LoVo (cell line): ENCODE measurements at regions not wholly inside any gene's neighbourhood (a gene's known extent, or its start where the extent isn't known, plus 50 kb on each side); places are given as distances from the start of the nearest gene placed in this dataset.
"Not testable (repeated sequence)": the region's sequence is repeated elsewhere in the genome, so short reads cannot be mapped to it uniquely, and the experiment has no call there.

Experiments
- DNase-seq: peaks from one replicate; pipeline ENCODE4 v3.0.0-alpha.2; 2016; ENCODE audit warnings: low spot score

DNA sequence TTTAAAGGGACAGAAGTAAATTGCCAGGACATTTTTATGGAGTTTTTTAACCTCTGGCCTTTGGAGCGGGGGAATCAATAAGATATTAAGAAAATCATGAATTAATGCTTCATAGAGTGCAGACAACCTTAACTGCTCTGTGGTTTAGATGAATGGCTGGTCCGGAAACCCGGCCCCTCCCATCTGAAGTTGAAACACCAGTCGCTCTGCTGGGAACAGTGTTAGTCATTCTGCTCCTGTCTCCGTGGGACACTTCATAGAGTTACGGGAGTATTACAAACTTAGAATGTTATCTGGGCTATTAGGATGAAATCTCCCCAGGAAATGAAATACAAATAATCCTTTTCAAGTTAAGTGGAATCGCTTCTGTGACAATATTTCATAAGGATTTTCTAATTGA, 110.1 kb upstream of the IRX2 start:
- DNase-seq: no peak

DNA sequence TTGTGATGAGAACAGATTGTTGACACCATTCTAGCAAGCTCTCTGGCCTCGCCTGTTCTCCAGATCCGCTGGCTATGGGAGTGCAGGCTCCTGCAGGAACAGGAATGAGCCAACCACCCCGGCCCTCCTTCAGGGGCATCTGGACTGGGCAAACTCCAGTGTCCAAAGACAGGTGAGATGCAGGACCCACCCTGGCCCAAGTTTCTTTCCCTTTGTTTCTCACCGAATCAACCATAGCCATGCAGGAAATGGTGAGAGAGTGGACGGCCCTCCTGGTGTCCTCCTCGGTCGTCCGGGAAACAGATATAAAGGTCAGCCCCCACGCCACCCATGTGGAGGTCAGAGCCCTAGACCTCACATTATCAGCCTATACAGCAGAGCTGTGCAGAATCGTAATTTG, 108.6 kb upstream of the IRX2 start:
- no peak for DNase-seq

DNA sequence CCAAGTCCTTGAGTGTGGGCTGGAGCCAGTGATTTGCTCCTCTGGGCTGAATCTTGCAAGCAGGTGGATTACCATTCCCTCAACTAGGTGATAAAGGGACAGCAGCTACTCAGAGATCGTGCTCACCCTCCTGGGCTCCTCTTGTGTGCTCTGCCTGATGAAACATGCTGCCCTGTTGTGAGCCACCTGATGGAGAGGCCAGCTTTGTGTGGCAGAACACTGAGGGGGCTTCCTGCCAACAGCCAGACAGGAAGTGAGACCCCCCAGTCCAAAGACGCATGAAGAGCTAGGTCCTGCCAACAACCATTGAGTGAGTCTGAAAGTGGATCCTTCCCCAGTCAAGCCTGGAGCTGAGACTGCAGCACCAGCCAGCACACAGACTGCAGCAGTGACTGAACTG, 106.4 kb upstream of the IRX2 start:
- DNase-seq: no peak

DNA sequence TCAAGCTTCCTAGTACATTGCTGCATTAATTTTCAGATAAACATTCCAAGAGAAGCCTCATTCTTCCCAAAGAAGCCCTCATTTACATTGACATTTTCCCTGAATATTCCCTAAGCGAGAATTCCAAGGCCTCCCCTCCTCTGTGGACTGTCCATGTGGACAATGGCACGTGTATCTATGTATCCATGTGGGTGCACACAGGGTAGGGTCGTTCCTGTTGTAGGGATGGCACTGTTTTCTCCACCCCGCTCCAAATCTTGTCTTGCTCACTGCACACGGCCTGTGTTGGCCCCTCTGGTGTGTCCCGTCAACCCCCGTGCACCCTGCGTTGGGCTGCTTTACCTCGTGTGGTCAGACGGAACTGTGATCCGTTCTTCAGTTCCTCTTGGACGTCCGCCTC, 104.7 kb upstream of the IRX2 start:
- no peak for DNase-seq

DNA sequence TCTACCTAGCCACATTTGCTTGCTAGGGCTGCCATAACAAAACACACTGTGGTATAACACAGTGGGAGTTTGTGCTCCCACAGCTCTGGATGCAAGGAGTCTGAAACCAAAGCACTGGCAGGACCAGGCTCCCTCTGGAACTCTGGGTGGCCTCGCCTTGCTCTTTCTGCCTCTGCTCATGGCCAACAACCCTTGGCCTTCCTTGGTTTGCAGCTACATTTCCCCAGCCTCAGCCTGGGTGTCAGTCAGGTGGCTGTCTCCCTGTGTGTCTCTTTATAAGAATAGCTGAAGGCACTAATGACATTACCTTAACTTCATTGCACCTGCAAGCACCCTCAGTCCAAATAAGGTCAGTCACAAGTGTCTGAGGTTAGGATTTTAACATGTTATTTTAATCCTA, 101.0 kb upstream of the IRX2 start:
- DNase-seq: no peak

DNA sequence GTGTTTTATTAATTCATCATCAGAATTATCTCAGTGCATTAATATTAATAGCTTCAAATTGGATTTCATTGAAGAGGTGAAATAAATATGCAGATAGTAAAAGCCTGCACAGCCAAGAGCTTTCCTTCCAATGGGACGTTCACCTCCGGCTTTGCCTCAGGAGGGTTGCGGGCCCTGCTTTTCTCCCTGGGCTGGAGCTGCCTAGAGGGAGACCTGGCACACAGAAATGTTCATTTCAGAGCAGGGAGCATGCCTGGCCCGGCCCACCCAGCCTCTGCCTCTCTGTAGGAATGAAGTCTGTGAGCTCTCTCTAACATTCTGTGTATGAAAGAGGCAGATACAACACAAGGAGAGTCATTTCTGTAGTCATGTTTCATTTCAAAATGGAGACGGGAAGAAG, 100.4 kb upstream of the IRX2 start:
- DNase-seq: no peak

DNA sequence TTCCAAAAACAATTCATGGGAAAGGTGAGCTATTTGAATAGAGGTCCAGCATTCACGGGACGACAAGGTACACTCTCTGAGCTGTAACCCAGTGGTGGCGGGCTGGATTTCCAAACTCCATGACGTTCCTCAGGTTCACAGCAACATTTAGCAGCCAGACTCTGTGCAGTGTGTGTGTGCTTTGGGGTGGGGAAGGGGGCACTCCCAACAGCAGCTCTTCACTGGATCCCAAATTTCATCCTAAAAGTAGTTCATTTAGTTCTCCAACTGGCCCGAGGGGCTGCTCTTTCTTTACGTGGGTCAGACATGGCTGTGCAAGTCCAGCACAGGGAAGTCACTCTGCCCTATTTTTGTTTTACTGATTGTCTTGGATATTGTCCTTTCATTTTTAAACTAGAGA, 98.0 kb upstream of the IRX2 start:
- no peak for DNase-seq

DNA sequence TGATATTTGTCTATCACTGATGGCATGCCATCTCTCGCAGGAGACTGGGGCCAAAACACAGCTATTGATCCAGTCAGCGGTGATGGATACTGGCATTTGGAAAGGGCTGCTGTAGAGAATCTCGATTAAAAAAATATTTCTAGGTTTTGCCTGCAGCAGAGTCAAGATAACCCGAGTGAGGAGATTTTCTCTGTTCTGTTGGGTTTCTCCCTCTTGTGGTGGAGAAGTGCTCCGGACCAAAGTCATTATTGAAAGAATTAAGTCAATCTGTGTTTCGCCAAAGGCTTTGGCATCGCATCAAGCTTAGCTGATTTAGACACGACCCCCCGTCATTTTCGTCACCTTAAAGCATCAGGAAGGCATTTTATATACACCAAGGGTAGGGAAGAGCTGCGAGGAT, 97.1 kb upstream of the IRX2 start:
- no peak for DNase-seq

DNA sequence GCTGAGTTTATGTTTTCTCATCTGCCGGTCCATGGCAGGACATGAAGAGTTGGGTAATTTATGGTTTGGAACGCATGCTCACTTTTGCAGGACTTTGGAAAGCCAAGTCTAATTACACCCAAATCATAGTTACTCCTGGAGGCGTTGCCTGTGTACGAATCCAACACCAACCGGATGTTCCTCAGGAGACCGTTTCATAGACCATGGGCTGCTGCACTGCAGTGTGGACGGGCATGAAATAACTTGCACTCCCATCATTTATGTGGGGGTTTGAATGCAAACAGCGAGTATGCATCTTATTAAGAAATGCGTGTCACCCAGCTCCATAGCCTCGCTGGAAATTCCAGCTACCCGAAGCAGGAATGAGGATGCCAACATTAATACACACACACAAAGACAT, 96.1 kb upstream of the IRX2 start:
- DNase-seq: no peak

DNA sequence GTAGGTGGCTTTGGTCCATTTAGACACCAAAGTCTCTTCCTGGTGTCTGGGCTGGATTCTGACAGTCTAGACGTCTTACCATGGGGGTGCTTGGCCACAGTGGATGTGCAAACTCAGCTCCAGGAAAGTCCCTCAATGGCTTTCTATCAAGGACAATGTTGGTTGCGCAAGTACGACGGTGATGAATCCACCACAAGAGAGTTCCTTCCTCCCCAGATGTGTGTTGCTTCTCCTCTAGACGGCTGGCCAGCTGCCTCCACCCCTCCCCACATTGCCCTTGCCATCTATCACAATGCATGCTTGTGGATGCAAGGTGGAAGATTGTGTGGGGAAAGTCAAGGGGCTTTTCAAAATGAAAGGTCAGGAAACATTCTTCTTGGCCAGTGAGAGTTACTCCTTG, 89.7 kb upstream of the IRX2 start:
- no peak for DNase-seq

DNA sequence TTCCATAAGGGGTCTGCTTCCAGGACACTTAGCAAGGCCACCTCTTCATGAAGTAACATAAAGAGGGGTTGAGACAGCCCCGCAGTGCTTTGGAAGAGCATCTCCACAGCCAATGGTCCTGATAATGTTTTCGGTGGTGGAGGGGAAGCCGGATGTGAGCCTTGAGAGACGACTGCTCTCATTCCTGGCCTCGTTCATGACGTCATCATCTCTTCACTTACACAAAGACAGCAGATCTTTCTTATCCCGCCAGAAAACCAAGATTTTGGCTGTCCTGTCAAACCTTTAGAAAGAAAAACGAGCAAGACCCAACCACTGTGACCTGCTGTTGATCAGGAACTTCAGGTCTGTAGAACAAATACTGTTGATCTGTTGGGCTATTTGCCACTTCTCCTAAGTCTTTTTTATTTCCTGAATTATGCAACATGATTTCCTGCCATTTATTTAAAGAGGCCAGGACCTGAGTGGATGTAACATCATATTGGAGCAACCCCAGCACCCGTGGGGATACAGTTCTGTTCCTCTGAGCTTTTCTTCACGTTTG, 89.0 kb upstream of the IRX2 start:
- no peak for DNase-seq

DNA sequence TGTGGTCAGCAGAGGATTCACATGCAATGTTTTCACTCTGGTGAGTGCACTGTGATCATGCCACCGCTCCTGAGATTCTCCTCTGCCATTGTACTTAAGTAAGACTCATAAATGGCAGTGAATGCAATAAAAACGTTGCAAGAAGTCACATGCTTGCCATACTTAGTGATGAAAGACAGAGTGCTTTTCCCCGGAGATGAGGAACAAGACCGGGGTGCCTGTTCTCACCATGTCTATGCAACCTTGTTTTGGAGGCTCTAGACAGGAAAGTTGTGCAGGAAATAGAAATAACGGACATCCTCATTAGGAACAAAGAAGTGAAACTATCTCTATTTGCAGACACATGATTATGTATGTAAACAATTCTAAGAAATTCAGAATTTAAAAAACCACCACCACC, 84.7 kb upstream of the IRX2 start:
- DNase-seq: no peak

DNA sequence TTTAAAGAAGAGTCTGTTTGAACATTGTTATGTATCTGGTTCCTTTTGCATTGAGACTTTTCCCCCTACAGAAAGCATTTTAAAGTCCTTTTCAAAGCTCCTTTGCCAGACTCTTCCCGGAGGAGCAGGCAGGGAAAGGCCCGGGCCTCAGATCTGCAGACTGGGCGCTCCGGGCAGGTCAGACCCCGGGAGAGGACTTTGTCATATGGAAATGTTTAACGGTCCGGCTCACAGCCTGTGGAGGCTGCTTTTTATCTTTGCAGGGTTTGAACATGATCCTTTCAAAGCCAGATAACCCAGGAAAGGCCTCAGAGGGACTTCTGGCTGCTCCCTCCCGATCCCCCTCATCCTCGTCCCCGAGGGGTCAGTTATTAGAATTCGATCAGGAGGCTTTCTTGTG, 82.1 kb upstream of the IRX2 start:
- DNase-seq: no peak

DNA sequence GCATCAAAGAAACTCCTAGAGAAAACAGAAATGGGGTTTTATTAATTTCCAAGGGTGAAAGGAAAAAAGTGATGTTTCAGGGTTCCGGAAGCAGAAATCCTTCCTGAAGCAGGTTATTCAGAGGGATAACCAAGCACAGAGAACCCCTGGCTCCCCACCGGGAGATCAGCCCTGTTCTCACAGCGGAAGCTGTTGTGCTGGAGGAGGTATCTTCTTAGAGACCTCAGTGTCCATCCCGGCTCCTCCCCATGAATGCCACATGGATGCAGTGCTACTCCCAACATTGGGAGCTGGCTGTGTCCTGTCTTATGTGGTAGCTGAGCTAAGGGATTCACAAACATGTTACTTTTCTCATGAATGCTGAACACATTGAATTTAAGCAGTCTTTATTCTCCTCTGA, 80.9 kb upstream of the IRX2 start:
- no peak for DNase-seq

DNA sequence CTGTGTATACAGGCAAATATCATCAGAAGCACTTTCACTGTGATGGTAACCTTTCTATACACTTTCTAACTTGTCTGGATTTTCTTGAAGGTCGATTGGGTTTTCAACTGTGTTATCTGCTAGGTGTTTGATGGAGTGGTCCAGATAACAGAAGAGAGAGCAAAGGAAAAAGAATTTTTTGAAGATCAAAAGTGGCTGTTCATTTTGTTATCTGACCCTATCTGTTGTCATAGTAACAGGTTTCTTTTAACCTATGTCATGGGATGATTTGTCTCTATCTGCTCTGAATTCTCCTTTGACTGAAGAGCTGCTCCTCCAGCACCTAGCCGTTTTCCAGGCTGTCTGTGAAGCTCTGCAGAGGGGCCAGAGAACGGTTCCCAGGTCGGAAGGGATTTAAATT, 77.8 kb upstream of the IRX2 start:
- no peak for DNase-seq

DNA sequence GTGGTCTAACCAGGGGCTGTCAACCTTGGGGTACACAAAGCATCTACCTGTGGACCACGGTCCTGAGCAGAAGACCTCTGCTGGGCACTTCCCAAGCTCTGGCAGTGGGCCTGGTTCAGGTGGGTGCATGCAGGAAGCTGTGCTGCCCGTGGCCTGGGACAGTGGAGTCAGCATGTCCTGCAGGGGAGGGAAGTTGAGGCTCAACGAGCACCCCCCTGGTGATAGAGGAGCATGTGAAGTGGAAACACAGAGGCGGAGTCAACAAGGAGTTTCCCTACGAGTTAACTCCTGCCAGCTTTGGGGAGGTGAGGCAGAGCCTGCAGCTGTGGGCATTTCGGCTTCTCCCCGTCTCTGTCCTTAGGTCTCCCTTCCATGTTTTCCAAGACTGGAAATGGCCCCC, 67.5 kb upstream of the IRX2 start:
- no peak for DNase-seq

DNA sequence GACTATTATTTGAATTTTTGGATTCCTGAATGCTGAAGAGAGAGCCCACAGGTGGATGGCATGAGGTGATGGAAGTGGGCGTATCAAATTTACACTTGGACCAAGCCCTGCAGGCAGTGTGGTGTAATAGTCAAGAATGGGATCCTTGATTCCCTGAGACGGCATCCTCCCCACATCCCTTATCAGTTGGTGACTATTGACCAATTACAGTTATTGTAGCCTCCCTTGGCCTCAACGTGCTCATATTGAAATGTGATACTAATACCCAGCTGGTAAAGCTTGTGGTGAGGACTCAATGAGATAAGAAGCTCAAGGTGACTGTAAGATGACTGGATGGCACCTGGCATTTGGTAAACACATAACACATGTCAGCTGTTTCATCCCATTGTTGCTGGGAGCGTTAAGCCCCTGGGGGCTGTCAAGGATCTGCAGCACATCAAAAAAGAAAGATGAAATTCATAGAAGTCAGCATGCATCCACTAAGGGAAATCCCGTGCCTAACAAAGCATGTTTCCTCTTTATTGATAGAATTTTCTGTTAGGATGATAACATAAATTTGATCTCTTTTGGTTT, 65.6 kb upstream of the IRX2 start:
- no peak for DNase-seq

DNA sequence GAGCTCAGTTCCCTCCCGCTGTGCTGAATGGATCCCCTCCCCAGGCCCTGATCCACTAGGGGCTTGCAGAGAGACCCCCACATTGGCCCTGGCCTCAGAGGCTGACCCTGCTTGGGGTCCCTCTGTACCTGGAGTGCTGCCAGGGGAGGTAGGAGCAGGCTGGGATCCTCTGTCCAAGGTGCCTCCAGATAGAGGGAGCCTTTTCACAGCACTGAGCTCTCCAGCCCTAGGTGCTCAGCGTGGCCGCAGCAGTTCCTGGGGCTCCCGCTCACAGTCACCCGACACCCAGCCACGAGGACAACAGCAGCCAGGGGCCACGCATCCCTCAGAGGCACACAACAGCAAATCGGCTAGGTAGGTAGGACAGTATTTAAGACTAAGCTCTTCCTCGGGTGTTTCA, 62.2 kb upstream of the IRX2 start:
- no peak for DNase-seq

DNA sequence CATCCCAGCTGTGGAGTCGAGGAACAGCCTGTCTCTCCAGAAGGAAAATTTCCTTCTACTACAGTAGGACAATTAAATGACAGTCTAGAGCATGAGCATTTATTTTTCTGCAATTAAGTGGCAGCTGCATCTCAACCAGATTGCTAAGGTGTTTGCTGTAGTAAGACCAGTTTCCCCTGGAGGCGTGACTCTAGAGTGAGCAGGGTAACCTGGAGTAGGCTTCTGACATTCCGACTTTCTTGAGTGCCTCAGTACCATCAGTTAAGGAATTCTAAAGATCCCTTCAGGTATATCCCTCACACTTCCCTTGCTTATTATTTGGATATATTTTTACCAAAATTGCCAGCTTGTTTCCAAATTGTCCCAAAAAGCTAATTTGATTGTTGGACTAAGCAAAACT, 59.2 kb upstream of the IRX2 start:
- DNase-seq: no peak

DNA sequence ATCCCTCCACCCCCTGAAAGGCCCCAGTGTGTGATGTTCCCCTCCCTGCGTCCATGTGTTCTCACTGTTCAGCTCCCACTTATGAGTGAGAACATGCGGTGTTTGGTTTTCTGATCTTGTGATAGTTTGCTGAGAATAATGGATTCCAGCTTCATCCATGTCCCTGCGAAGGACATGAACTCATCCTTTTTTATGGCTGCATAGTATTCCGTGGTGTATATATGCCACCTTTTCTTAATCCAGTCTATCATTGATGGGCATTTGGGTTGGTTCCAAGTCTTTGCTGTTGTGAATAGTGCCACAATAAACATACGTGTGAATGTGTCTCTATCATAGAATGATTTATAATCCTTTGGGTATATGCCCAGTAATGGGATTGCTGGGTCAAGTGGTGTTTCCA, 55.8 kb upstream of the IRX2 start:
- DNase-seq: not testable (repeated sequence)

DNA sequence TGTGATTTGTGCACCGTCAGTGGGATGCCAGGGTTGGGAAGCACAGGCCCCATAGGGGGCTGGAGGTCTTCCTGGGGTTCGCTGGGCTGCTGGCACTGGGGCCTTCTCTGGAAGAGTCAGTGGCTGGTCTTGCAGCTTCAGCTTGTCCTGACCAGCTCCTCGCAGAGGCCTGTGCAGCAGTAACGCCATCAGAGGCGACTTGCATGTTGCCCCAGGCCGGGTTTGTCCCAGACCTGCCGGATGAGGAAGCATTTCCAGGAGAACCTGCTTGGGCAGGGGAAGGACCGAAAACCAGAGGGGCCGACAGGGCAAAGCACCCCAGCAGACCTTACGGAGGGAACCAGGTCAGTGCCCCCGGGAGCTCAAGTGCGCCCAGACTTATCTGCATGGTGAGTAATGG, 54.7 kb upstream of the IRX2 start:
- DNase-seq: no peak

DNA sequence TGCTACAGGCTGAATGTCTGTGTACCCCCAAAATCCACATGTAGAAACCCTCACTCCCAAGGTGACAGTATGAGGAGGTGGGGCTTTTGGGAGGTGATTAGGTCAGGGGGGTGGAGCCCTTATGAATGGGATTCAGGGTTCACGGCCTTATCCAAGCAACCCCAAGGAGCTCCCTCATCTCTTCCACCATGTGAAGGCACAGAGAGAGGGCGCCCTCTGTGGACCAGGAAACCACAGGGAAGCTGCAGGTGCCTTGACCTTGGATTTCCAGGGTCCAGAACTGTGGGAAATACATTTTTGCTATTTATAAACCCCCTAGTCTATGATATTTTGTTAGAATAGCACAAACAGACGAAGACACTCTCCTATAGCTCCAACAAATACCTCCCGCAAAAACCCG, 53.6 kb upstream of the IRX2 start:
- no peak for DNase-seq

DNA sequence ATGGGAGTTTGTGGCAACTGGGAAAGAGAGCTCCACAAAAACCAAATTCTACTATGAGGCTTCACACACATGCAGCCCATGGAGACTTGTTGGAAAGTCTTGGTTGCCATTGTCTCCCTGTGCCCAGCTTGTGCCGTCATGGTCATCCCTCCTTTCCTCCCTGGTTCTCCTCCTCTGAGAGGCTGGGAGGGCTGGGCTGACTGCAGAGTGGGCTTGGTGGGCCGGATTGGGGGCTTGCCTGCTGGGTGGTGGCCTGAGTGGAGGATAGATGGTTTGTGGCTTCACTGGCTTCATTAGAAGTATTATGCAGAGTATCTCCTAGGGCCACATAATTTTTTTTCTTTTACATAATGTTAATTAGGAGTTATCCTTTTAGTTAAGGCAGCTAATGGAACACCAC, 52.3 kb upstream of the IRX2 start:
- DNase-seq: no peak

DNA sequence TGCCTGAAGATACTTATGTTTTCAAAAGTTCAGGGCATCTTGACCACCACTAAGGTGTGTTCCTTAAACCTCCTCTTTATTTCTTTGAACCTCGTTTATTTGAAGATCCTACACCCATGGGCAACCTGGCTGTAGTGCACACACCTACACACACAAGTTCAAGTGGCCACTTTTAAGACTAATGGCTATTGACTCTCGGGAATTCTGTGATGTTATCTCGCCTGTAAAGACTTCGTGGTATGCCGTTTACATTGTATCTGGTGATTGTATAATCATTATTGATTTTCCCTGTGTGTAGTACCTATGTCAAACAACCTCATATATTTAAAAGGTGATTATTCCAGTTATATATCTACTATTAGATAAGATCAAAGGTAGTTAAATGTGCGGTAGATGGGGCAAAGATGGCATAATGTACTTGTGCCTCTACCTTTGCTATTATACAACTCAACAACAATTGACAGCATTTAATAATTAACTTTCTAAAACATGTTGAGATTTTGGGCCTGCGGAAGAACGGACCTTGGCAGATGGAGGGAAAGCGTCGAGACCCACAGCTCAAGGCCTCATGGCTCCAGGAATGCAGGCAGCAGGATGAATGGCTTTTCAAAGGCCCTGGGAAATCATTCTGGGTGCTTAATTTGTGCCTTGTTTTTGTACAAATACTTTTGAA, 51.4 kb upstream of the IRX2 start:
- no peak for DNase-seq
